Mesothelial cell of epicardium (in vitro differentiated cells): ENCODE measurements at regions not wholly inside any gene's neighbourhood (a gene's known extent, or its start where the extent isn't known, plus 50 kb on each side); places are given as distances from the start of the nearest gene placed in this dataset.

Experiments
- DNase-seq, 2 experiments: peaks; one replicate each; pipeline ENCODE4 v3.0.0; 2021; ENCODE audit warnings: low spot score in 2 of 2; ENCODE audit not compliant: unreplicated experiment in 2 of 2
- H3K27ac Mint-ChIP-seq: 2 replicates; pipeline ENCODE4 v1.8.0; 2021; ENCODE audit warnings: mixed read lengths
- H3K27me3 Mint-ChIP-seq: 2 replicates; pipeline ENCODE4 v1.8.0; 2021; ENCODE audit warnings: low read depth, mixed read lengths
- H3K36me3 Mint-ChIP-seq: 2 replicates; pipeline ENCODE4 v1.8.0; 2021; ENCODE audit warnings: mixed read lengths
- H3K4me1 Mint-ChIP-seq: 2 replicates; pipeline ENCODE4 v1.8.0; 2021; ENCODE audit warnings: mixed read lengths
- H3K4me3 Mint-ChIP-seq: 2 replicates; pipeline ENCODE4 v1.8.0; 2021; ENCODE audit warnings: mild to moderate bottlenecking, moderate library complexity, mixed read lengths
- H3K9me3 Mint-ChIP-seq: 2 replicates; pipeline ENCODE4 v1.8.0; 2021; ENCODE audit warnings: mixed read lengths
- CTCF ChIP-seq: fragments of 200-600 bp; sonication (generic); IDR thresholded peaks from one replicate; pipeline ENCODE4 v1.5.0; 2021; ENCODE audit warnings: antibody characterized with exemption; ENCODE audit not compliant: unreplicated experiment

GRCh38 chr7:131952365-131952764 lies 395.9 kb upstream of the PODXL start:
- no peaks in the 10 kb centered on the region for H3K9me3 Mint-ChIP-seq
- H3K4me3 Mint-ChIP-seq = no peak overlapping the region
- no peaks in the 10 kb centered on the region for H3K36me3 Mint-ChIP-seq
- no peak for DNase-seq
- H3K4me1 Mint-ChIP-seq = no peaks in the 10 kb centered on the region
- H3K27ac Mint-ChIP-seq = no peak overlapping the region
- TF ChIP-seq CTCF = no peak
- H3K27me3 Mint-ChIP-seq = peaks cover 79% of the 10 kb centered on the region

DNA sequence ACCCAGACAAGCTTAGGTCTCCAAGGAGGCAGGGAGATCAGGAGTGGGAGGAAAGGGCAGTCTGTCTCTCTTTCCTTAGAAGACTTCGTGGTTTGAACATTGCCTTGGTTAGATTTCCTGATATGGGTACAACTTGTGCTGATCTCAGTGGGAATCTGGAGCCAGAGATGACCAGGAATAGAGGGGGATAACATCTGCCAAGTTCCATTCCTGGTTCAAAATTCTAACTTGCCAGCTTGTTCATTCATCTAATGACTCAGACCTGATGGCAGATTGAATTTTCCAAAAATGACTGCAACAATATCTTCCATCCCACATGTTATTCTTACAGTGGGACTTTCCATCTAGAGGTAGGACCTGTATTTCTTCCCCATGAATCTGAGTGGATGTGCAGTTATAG lies 394.3 kb upstream of the PODXL start:
- Mint-ChIP-seq H3K9me3 (no peaks in the 10 kb centered on the region), H3K4me3 (no peak overlapping the region), H3K27ac (no peak overlapping the region), H3K4me1 (no peaks in the 10 kb centered on the region), H3K36me3 (no peaks in the 10 kb centered on the region), H3K27me3 (peaks cover 81% of the 10 kb centered on the region)
- no peak for TF ChIP-seq CTCF
- DNase-seq = no peak

DNA sequence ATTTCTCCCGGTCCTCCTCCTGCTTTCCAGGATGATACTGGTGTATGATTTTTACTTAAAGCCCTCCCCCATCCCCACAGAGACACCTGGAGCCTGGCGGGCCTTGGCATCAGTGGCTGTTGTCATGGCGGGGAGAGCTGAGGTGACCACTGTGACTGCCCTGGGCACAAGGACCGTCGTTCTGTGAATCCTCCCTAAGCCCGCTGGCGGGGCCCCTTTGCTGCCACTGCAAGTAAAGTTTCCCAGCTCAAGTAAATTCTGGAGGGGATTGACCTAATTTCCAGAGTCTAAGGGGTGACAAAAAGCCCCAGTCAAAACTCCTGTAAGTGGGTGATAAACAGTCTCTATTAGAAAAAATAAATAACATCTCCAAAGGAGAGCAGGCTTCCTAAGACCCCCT lies 393.2 kb upstream of the PODXL start:
- H3K4me1 Mint-ChIP-seq = no peaks in the 10 kb centered on the region
- H3K36me3 Mint-ChIP-seq = no peaks in the 10 kb centered on the region
- H3K27ac Mint-ChIP-seq = no peak overlapping the region
- peaks cover 82% of the 10 kb centered on the region for H3K27me3 Mint-ChIP-seq
- no peak for DNase-seq
- no peaks in the 10 kb centered on the region for H3K9me3 Mint-ChIP-seq
- no peak overlapping the region for H3K4me3 Mint-ChIP-seq
- TF ChIP-seq CTCF = no peak

DNA sequence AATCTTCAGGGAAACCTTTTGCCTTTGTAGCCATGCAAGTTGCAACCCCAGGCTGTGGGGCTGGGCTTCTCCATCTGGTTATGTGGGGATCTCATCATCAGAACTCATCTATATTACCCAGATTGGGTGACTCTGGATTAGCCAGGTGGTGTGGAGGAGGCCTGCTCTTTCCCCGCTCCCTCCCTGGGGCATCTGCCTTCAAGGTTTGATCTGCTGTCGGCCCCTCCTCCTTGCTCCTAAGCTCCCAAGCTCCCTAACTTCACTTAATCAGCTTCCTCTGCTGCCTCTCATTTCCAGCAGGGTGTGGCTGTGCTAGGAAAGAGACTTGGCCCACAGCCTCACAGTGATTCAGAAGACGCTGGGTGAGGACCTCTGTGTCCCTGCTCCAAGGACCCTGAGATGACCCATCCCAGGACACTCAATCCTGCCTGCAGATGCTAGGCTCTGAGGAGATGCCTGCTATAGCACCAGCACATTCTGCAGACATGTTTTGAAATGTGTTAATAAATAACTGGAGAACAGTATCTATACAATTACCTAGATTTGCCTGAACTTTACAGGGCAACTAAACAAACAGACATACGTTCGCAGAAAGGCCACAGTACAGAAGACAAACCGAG lies 392.1 kb upstream of the PODXL start:
- no peak overlapping the region for H3K4me3 Mint-ChIP-seq
- H3K36me3 Mint-ChIP-seq = no peaks in the 10 kb centered on the region
- H3K27me3 Mint-ChIP-seq = peaks cover 82% of the 10 kb centered on the region
- H3K9me3 Mint-ChIP-seq = no peaks in the 10 kb centered on the region
- H3K4me1 Mint-ChIP-seq = no peaks in the 10 kb centered on the region
- TF ChIP-seq CTCF = no peak
- no peak overlapping the region for H3K27ac Mint-ChIP-seq
- no peak for DNase-seq

- no peaks in the 10 kb centered on the region for H3K36me3 Mint-ChIP-seq
- H3K4me3 Mint-ChIP-seq = no peak overlapping the region
- H3K9me3 Mint-ChIP-seq = peaks cover under 1% of the 10 kb centered on the region
- TF ChIP-seq CTCF = no peak
- peaks cover 91% of the 10 kb centered on the region for H3K27me3 Mint-ChIP-seq
- no peak overlapping the region for H3K27ac Mint-ChIP-seq
- DNase-seq = no peak
- H3K4me1 Mint-ChIP-seq = no peaks in the 10 kb centered on the region
Observed at GRCh38 chr7:131947661-131948060, 391.2 kb upstream of the PODXL start.

- TF ChIP-seq CTCF = no peak
- peaks cover 95% of the 10 kb centered on the region for H3K27me3 Mint-ChIP-seq
- H3K9me3 Mint-ChIP-seq = peaks cover 9% of the 10 kb centered on the region
- DNase-seq = no peak
- no peak overlapping the region for H3K4me3 Mint-ChIP-seq
- H3K4me1 Mint-ChIP-seq = no peaks in the 10 kb centered on the region
- no peaks in the 10 kb centered on the region for H3K36me3 Mint-ChIP-seq
- no peak overlapping the region for H3K27ac Mint-ChIP-seq
Observed at GRCh38 chr7:131945957-131946544, 389.6 kb upstream of the PODXL start.
